ENCODE measurements at regions not wholly inside any gene's neighbourhood (a gene's known extent, or its start where the extent isn't known, plus 50 kb on each side); places are given as distances from the start of the nearest gene placed in this dataset.

GRCh38 chr17:72053449-72053848, 67.4 kb upstream of the SOX9 start:
- TF ChIP-seq, protein P1, sequence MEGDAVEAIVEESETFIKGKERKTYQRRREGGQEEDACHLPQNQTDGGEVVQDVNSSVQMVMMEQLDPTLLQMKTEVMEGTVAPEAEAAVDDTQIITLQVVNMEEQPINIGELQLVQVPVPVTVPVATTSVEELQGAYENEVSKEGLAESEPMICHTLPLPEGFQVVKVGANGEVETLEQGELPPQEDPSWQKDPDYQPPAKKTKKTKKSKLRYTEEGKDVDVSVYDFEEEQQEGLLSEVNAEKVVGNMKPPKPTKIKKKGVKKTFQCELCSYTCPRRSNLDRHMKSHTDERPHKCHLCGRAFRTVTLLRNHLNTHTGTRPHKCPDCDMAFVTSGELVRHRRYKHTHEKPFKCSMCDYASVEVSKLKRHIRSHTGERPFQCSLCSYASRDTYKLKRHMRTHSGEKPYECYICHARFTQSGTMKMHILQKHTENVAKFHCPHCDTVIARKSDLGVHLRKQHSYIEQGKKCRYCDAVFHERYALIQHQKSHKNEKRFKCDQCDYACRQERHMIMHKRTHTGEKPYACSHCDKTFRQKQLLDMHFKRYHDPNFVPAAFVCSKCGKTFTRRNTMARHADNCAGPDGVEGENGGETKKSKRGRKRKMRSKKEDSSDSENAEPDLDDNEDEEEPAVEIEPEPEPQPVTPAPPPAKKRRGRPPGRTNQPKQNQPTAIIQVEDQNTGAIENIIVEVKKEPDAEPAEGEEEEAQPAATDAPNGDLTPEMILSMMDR (conservative IDR thresholded peaks at IDR 0.05) = no peak
- no peak for TF ChIP-seq EZH2 (IDR thresholded peaks at IDR 0.05; ENCODE audit: low read depth)

Measured in PC-9 (cell line).